SK-N-MC (cell line): ENCODE measurements at regions not wholly inside any gene's neighbourhood (a gene's known extent, or its start where the extent isn't known, plus 50 kb on each side); places are given as distances from the start of the nearest gene placed in this dataset.

Experiments
- EZH2 ChIP-seq: fragments of 200-600 bp; sonication (generic); IDR thresholded peaks from one replicate; pipeline ENCODE4 v1.6.1; 2017; ENCODE audit warnings: antibody characterized with exemption
- POLR2AphosphoS5 ChIP-seq: IDR thresholded peaks from 2 replicates; pipeline ENCODE4 v1.6.1; 2012; ENCODE audit warnings: mild to moderate bottlenecking, low read depth, low read length, borderline replicate concordance

DNA sequence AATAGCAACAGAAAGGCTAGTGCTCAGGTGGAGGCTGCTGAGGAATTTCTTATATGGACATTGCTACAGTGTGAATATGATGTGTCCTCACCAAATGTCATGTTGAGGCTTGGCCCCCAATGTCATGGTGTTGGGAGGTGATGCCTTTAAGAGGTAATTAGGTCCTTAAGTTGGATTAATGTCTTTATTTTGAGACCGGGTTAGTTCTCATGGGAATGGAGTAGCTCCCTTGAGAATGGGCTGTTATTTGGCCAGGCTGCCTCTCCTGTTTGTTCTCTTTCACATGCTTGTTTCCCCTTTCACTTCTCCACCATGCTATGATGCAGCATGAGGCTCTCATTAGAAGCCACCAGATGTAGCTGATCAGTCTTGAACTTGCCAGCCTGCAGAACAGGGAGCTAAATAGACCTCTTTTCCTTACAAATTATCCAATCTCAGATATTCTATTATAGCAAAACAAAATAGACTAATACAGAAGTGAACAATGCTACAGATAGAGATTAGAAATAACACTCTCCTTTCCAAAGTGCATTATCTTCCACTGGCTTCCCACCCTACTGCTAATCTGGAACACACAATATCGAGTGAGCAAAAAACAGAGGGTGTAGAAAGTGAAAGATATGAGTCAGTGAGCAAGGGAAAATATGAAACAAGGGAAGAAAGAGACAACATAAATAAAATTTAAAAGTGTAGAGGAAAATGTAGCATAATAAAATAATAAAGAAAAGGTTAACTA lies 160.2 kb downstream of the NTMT2 start:
- no peak for TF ChIP-seq POLR2AphosphoS5
- no peak for TF ChIP-seq EZH2
